CD14-positive monocyte (primary cell): ENCODE measurements at regions not wholly inside any gene's neighbourhood (a gene's known extent, or its start where the extent isn't known, plus 50 kb on each side); places are given as distances from the start of the nearest gene placed in this dataset.
"Not testable (repeated sequence)": the region's sequence is repeated elsewhere in the genome, so short reads cannot be mapped to it uniquely, and the experiment has no call there.

Experiments
- DNase-seq, 3 donors: peaks; one replicate each; pipeline ENCODE4 v3.0.0-alpha.2; 2011 to 2022
- H2AFZ ChIP-seq: 2 replicates; pipeline ENCODE4 v1.6.0; 2012; ENCODE audit warnings: mild to moderate bottlenecking, low read depth, low read length, inconsistent platforms; ENCODE audit not compliant: insufficient read depth, poor library complexity, severe bottlenecking
- H3K27ac ChIP-seq, 2 donors: 1 replicate in 1 of 2; 2 replicates in 1 of 2; pipeline ENCODE4 v1.5.1; 2012 to 2013; ENCODE audit warnings: low read length in 2 of 2, control low read depth in 1 of 2, inconsistent platforms in 1 of 2, low read depth in 1 of 2, mild to moderate bottlenecking in 1 of 2
- H3K27me3 ChIP-seq, 2 donors: one replicate each; pipeline versions ENCODE4 v1.6.0 to v1.6.1; 2011 to 2013; ENCODE audit warnings: low read length in 2 of 2; ENCODE audit not compliant: control insufficient read depth in 2 of 2, insufficient read depth in 2 of 2
- H3K36me3 ChIP-seq, 2 donors: replicated peaks in 1 of 2; 1 replicate in 1 of 2; 2 replicates in 1 of 2; pipeline versions ENCODE4 v1.5.1 to v1.6.1; 2012 to 2013; ENCODE audit warnings: low read length in 2 of 2, control low read depth in 1 of 2, inconsistent platforms in 1 of 2, mild to moderate bottlenecking in 1 of 2; ENCODE audit not compliant: insufficient read depth in 2 of 2, control insufficient read depth in 1 of 2
- H3K4me1 ChIP-seq, 2 donors: 1 replicate in 1 of 2; 2 replicates in 1 of 2; pipeline versions ENCODE4 v1.5.1 to v1.6.1; 2012 to 2013; ENCODE audit warnings: low read length in 2 of 2, control low read depth in 1 of 2, inconsistent platforms in 1 of 2, mild to moderate bottlenecking in 1 of 2, moderate library complexity in 1 of 2; ENCODE audit not compliant: insufficient read depth in 2 of 2, control insufficient read depth in 1 of 2
- H3K4me2 ChIP-seq: replicated peaks from 2 replicates; pipeline ENCODE3; 2012; ENCODE audit warnings: low read length, moderate library complexity, mild to moderate bottlenecking; ENCODE audit not compliant: poor library complexity, severe bottlenecking; ENCODE audit errors: extremely low read depth
- H3K4me3 ChIP-seq, 3 experiments: fragments of 200-600 bp in 1 of 3; sonication (generic) in 1 of 3; replicated peaks in 1 of 3; 1 replicate in 2 of 3; 2 replicates in 1 of 3; pipeline ENCODE4 v1.5.1; 2011 to 2013; ENCODE audit warnings: low read length in 3 of 3, mild to moderate bottlenecking in 3 of 3, control low read depth in 2 of 3, low read depth in 2 of 3, inconsistent platforms in 1 of 3, moderate library complexity in 1 of 3
- H3K79me2 ChIP-seq: 2 replicates; pipeline ENCODE4 v1.6.0; 2012; ENCODE audit warnings: mild to moderate bottlenecking, control low read depth, inconsistent platforms, low read length, moderate library complexity; ENCODE audit not compliant: insufficient read depth
- H3K9ac ChIP-seq: 2 replicates; pipeline ENCODE4 v1.6.0; 2017; ENCODE audit warnings: low read length, mild to moderate bottlenecking; ENCODE audit not compliant: insufficient read depth, poor library complexity, severe bottlenecking
- H3K9me3 ChIP-seq, 2 donors: replicated peaks in 1 of 2; 1 replicate in 1 of 2; 2 replicates in 1 of 2; pipeline versions ENCODE4 v1.5.1 to v1.6.1; 2012 to 2013; ENCODE audit warnings: low read length in 2 of 2, control low read depth in 1 of 2; ENCODE audit not compliant: control insufficient read depth in 1 of 2, insufficient read depth in 1 of 2
- H4K20me1 ChIP-seq: 2 replicates; pipeline ENCODE4 v1.6.0; 2012; ENCODE audit warnings: mild to moderate bottlenecking, low read length, control low read depth, moderate library complexity; ENCODE audit not compliant: insufficient read depth
- H3K27ac Mint-ChIP-seq, 7 donors: one replicate each; pipeline ENCODE4 v1.8.0; 2020; ENCODE audit warnings: mild to moderate bottlenecking in 7 of 7, mixed read lengths in 7 of 7, moderate library complexity in 6 of 7, inconsistent platforms in 2 of 7
- H3K27me3 Mint-ChIP-seq, 3 donors: one replicate each; pipeline ENCODE4 v1.8.0; 2021 to 2022; ENCODE audit warnings: low read depth in 3 of 3, mild to moderate bottlenecking in 3 of 3, mixed read lengths in 3 of 3, moderate library complexity in 3 of 3, inconsistent platforms in 1 of 3
- H3K36me3 Mint-ChIP-seq, 2 donors: one replicate each; pipeline ENCODE4 v1.8.0; 2020; ENCODE audit warnings: mixed read lengths in 2 of 2, inconsistent platforms in 1 of 2, mild to moderate bottlenecking in 1 of 2
- H3K4me1 Mint-ChIP-seq: one replicate; pipeline ENCODE4 v1.8.0; 2020; ENCODE audit warnings: mild to moderate bottlenecking, mixed read lengths
- H3K4me3 Mint-ChIP-seq, 2 donors: one replicate each; pipeline ENCODE4 v1.8.0; 2020; ENCODE audit warnings: mild to moderate bottlenecking in 2 of 2, mixed read lengths in 2 of 2, moderate library complexity in 1 of 2
- H3K9me3 Mint-ChIP-seq, 7 donors: one replicate each; pipeline ENCODE4 v1.8.0; 2020 to 2022; ENCODE audit warnings: mixed read lengths in 7 of 7, mild to moderate bottlenecking in 6 of 7, moderate library complexity in 6 of 7, inconsistent platforms in 2 of 7
- CTCF ChIP-seq: fragments of 200-600 bp; IDR thresholded peaks from one replicate; pipeline ENCODE4 v1.8.0; 2022; ENCODE audit warnings: antibody characterized with exemption, mild to moderate bottlenecking
- WGBS: methylation state at CpG from one replicate; pipeline ENCODE4 v1.1.5; 2013; ENCODE audit warnings: missing lambda C conversion rate; ENCODE audit not compliant: insufficient coverage; 5-methylcytosine and 5-hydroxymethylcytosine counted together
- intact Hi-C, 2 donors: fragments of 100-400 bp; cut with micrococcal nuclease; formaldehyde crosslinking; loops; one replicate each; pipeline versions ENCODE4 v1.15.0 to v1.15.1; 2023

- WGBS, result 100% methylated on average over 2 of the region's 2 CpGs
- no peak for DNase-seq
- H3K27me3 ChIP-seq, result no peaks in the 10 kb centered on the region
- Mint-ChIP-seq H3K4me3 (no peak overlapping the region), H3K4me1 (no peaks in the 10 kb centered on the region), H3K27me3 (no peaks in the 10 kb centered on the region), H3K9me3 (peaks cover 0 to 6% (median 2%) of the 10 kb centered on the region in 7 donors), H3K27ac (no peak overlapping the region), H3K36me3 (no peaks in the 10 kb centered on the region)
- no peak overlapping the region for H3K27ac ChIP-seq
- no peak overlapping the region for H2AFZ ChIP-seq
- no peak for TF ChIP-seq CTCF
- H3K79me2 ChIP-seq, result no peaks in the 10 kb centered on the region
- H4K20me1 ChIP-seq, result no peaks in the 10 kb centered on the region
- no peak overlapping the region for H3K4me2 ChIP-seq
- H3K9ac ChIP-seq, result no peak overlapping the region
- no peaks in the 10 kb centered on the region for H3K4me1 ChIP-seq
- H3K9me3 ChIP-seq, result peaks cover 4 to 5% of the 10 kb centered on the region in 2 donors
- H3K36me3 ChIP-seq, result no peaks in the 10 kb centered on the region
- no peak overlapping the region for H3K4me3 ChIP-seq
- intact Hi-C loops, result no loop called here
Observed at GRCh38 chr13:62747152-62747551, 1331.5 kb upstream of the PCDH20 start.

GRCh38 chr13:62729746-62730145, 1314.1 kb upstream of the PCDH20 start:
- H3K4me1 Mint-ChIP-seq, H3K4me2 ChIP-seq, H3K4me3 ChIP-seq, H3K27me3 Mint-ChIP-seq, intact Hi-C loops, H2AFZ ChIP-seq, H3K27ac ChIP-seq, H3K79me2 ChIP-seq, H3K27me3 ChIP-seq, H3K4me3 Mint-ChIP-seq, H3K27ac Mint-ChIP-seq, H4K20me1 ChIP-seq, H3K4me1 ChIP-seq, H3K36me3 ChIP-seq, H3K9ac ChIP-seq, DNase-seq, H3K36me3 Mint-ChIP-seq: not testable (repeated sequence)
- H3K9me3 ChIP-seq, result peaks cover 6 to 12% of the 10 kb centered on the region in 2 donors
- peaks cover 4 to 13% (median 6%) of the 10 kb centered on the region in 7 donors for H3K9me3 Mint-ChIP-seq
- 96% methylated on average over 8 of the region's 9 CpGs for WGBS
